ENCODE measurements at regions not wholly inside any gene's neighbourhood (a gene's known extent, or its start where the extent isn't known, plus 50 kb on each side); places are given as distances from the start of the nearest gene placed in this dataset.

DNA sequence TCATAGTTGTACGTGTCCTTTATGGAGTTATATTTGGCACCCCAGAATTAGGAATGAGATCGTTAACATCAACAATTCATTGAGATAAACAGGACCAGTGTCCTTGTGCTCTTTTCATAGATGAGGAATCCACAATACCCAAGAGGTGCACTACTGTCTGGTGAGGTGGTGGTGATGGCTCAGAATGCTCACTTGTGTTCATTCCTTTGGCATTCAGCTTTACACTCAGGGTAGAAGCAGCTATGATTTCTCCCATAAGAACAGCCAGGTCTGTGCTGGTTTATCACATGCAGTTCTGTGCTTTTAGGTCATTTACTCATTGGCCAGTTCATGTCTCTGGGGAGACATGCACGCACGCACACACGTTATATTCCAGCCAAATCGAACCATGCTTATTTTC, 167.2 kb downstream of the FAT3 start:
- no peaks in the 10 kb centered on the region for H3K27me3 ChIP-seq (ENCODE audit: control insufficient read depth in 1 of 2, insufficient read depth in 2 of 2, low read length in 2 of 2)
- no peak overlapping the region for H3K4me3 ChIP-seq (ENCODE audit: low read length)
- ATAC-seq (ENCODE audit: poor library complexity) = no peak
- Mint-ChIP-seq H3K9me3 (no peaks in the 10 kb centered on the region), H3K4me1 (ENCODE audit: low read depth) (no peaks in the 10 kb centered on the region), H3K27ac (no peak overlapping the region), H3K27me3 (no peaks in the 10 kb centered on the region), H3K4me3 (no peak overlapping the region), H3K36me3 (ENCODE audit: low read depth) (no peaks in the 10 kb centered on the region)
- H3K4me1 ChIP-seq (ENCODE audit: insufficient read depth, low read length) = no peaks in the 10 kb centered on the region
- no peaks in the 10 kb centered on the region for H3K9me3 ChIP-seq (ENCODE audit: control insufficient read depth in 1 of 2, insufficient read depth in 1 of 2, low read length in 2 of 2)
- ChIA-PET CTCF (no interaction called here), POLR2A (no interaction called here)
- no peak overlapping the region for H3K27ac ChIP-seq (ENCODE audit: low read depth in 1 of 2, low read length in 2 of 2)
- DNase-seq = no peak
- no peaks in the 10 kb centered on the region for H3K36me3 ChIP-seq (ENCODE audit: insufficient read depth, low read length)
- TF ChIP-seq, protein P1, sequence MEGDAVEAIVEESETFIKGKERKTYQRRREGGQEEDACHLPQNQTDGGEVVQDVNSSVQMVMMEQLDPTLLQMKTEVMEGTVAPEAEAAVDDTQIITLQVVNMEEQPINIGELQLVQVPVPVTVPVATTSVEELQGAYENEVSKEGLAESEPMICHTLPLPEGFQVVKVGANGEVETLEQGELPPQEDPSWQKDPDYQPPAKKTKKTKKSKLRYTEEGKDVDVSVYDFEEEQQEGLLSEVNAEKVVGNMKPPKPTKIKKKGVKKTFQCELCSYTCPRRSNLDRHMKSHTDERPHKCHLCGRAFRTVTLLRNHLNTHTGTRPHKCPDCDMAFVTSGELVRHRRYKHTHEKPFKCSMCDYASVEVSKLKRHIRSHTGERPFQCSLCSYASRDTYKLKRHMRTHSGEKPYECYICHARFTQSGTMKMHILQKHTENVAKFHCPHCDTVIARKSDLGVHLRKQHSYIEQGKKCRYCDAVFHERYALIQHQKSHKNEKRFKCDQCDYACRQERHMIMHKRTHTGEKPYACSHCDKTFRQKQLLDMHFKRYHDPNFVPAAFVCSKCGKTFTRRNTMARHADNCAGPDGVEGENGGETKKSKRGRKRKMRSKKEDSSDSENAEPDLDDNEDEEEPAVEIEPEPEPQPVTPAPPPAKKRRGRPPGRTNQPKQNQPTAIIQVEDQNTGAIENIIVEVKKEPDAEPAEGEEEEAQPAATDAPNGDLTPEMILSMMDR (IDR thresholded peaks at IDR 0.05) = no peak
- intact Hi-C loops (cut with DNase I, micrococcal nuclease) = no loop called here

DNA sequence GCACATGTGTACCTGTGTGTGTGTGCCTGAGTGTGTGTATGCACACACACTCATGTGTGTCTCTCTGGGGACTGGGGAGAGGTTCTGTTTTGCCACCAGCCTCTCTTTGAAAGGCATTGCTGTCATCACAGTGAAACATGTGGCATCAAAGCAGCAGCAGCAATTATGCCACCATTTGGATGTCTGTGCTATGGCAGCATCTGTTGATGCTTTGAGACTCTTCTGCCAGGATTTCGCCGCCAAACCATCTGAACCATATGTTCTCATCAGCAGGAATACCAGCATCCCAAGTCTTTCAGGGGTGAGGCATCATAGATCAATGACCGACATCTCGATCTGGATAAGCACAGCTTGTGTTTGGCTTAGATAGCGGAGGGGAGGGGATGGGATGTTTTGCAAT, 168.6 kb downstream of the FAT3 start:
- Histone ChIP-seq H3K4me1 (ENCODE audit: insufficient read depth, low read length) (no peaks in the 10 kb centered on the region), H3K27ac (ENCODE audit: low read depth in 1 of 2, low read length in 2 of 2) (no peak overlapping the region), H3K27me3 (ENCODE audit: control insufficient read depth in 1 of 2, insufficient read depth in 2 of 2, low read length in 2 of 2) (no peaks in the 10 kb centered on the region), H3K9me3 (ENCODE audit: control insufficient read depth in 1 of 2, insufficient read depth in 1 of 2, low read length in 2 of 2) (no peaks in the 10 kb centered on the region), H3K4me3 (ENCODE audit: low read length) (no peak overlapping the region), H3K36me3 (ENCODE audit: insufficient read depth, low read length) (no peaks in the 10 kb centered on the region)
- POLR2A ChIA-PET = no interaction called here
- CTCF ChIA-PET = no interaction called here
- intact Hi-C loops (cut with DNase I, micrococcal nuclease) = no loop called here
- H3K27me3 Mint-ChIP-seq = no peaks in the 10 kb centered on the region
- no peaks in the 10 kb centered on the region for H3K9me3 Mint-ChIP-seq
- no peaks in the 10 kb centered on the region for H3K36me3 Mint-ChIP-seq (ENCODE audit: low read depth)
- DNase-seq (no peak), ATAC-seq (ENCODE audit: poor library complexity) (no peak)
- no peak overlapping the region for H3K4me3 Mint-ChIP-seq
- TF ChIP-seq, protein P1 (IDR thresholded peaks at IDR 0.05) = no peak
- no peaks in the 10 kb centered on the region for H3K4me1 Mint-ChIP-seq (ENCODE audit: low read depth)
- no peak overlapping the region for H3K27ac Mint-ChIP-seq

DNA sequence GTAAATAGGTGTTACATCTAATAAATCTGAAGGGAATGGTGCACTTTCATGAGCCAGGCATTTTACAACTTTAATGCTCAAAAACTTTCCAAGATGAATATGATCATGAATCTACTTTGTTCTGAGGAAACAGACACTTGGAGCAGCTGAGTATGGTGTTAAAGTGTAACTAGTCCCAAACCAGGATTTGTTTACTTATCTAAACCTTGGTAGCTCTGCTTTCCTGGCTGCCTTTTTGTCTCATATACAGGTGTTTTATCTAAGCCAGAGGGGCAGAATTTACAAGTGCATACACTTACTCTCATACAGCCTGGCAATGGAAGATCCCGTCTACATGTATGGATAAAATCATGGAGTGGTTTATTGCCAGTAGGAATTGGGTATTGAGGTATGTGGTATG, 171.5 kb downstream of the FAT3 start:
- ChIA-PET POLR2A (no interaction called here), CTCF (no interaction called here)
- no peaks in the 10 kb centered on the region for H3K9me3 Mint-ChIP-seq
- no peak overlapping the region for H3K4me3 Mint-ChIP-seq
- H3K4me3 ChIP-seq (ENCODE audit: low read length) = no peak overlapping the region
- no peaks in the 10 kb centered on the region for H3K27me3 Mint-ChIP-seq
- no peak for ATAC-seq (ENCODE audit: poor library complexity)
- TF ChIP-seq, protein P1 (IDR thresholded peaks at IDR 0.05) = no peak
- intact Hi-C loops (cut with DNase I, micrococcal nuclease) = no loop called here
- H3K4me1 ChIP-seq (ENCODE audit: insufficient read depth, low read length) = no peaks in the 10 kb centered on the region
- no peaks in the 10 kb centered on the region for H3K27me3 ChIP-seq (ENCODE audit: control insufficient read depth in 1 of 2, insufficient read depth in 2 of 2, low read length in 2 of 2)
- no peak overlapping the region for H3K27ac Mint-ChIP-seq
- H3K9me3 ChIP-seq (ENCODE audit: control insufficient read depth in 1 of 2, insufficient read depth in 1 of 2, low read length in 2 of 2) = no peaks in the 10 kb centered on the region
- H3K36me3 ChIP-seq (ENCODE audit: insufficient read depth, low read length) = no peaks in the 10 kb centered on the region
- no peaks in the 10 kb centered on the region for H3K36me3 Mint-ChIP-seq (ENCODE audit: low read depth)
- no peak overlapping the region for H3K27ac ChIP-seq (ENCODE audit: low read depth in 1 of 2, low read length in 2 of 2)
- DNase-seq = no peak
- no peaks in the 10 kb centered on the region for H3K4me1 Mint-ChIP-seq (ENCODE audit: low read depth)
